Stimulated activated effector memory CD8-positive, alpha-beta T cell treated with anti-CD3 and anti-CD28 coated beads, Interleukin-12 subunit alpha, Interleukin-12 subunit beta, amount 100 ng/mL, for 72 hours (primary cell): ENCODE measurements at regions not wholly inside any gene's neighbourhood (a gene's known extent, or its start where the extent isn't known, plus 50 kb on each side); places are given as distances from the start of the nearest gene placed in this dataset.
A peak's percentile ranks its signal among the peaks of the same experiment; 100 is the strongest.

ENCODE experiments used
- ATAC-seq: fragments of 150-1000 bp; cut with Tn5 transposase; 2 replicates; pipeline ENCODE4 v1.10.0; 2021
- DNase-seq, 2 donors: peaks; one replicate each; pipeline ENCODE4 v3.0.0; 2021 to 2022; ENCODE audit warnings: low spot score in 2 of 2
- H3K27ac Mint-ChIP-seq: one replicate; pipeline ENCODE4 v1.8.0; 2022; ENCODE audit warnings: mild to moderate bottlenecking, mixed read lengths
- H3K36me3 Mint-ChIP-seq: one replicate; pipeline ENCODE4 v1.8.0; 2022; ENCODE audit warnings: mild to moderate bottlenecking, mixed read lengths
- H3K4me1 Mint-ChIP-seq: one replicate; pipeline ENCODE4 v1.8.0; 2022; ENCODE audit warnings: mixed read lengths
- H3K4me3 Mint-ChIP-seq: one replicate; pipeline ENCODE4 v1.8.0; 2022; ENCODE audit warnings: mild to moderate bottlenecking, mixed read lengths
- H3K9me3 Mint-ChIP-seq: one replicate; pipeline ENCODE4 v1.8.0; 2022; ENCODE audit warnings: mixed read lengths

DNA sequence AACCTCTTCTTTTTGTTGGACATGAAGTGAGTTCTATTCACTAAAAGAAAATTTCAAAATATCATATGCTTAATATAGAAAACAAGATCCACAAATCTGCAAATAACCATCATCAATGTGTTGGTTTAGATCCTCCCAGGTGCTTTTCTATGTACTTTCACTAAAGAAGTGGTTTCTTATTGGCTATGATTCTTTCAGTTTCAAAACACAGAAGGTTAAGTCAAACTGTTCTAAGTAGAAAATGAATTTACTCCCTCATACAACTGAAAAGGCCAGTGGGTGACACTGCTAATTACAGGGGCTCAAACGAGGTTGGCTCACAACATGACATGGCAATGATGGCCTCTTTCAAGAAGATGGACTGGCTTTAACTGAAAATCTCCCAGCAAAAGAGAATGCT lies 111.7 kb downstream of the GALR1 start:
- ATAC-seq (no peak), DNase-seq (no peak)
- no peak overlapping the region for H3K4me3 Mint-ChIP-seq
- no peaks in the 10 kb centered on the region for H3K36me3 Mint-ChIP-seq
- H3K27ac Mint-ChIP-seq, result no peak overlapping the region
- peaks cover 20% of the 10 kb centered on the region for H3K9me3 Mint-ChIP-seq
- peaks cover 9% of the 10 kb centered on the region for H3K4me1 Mint-ChIP-seq

GRCh38 chr18:77365667-77366066 lies 116.0 kb downstream of the GALR1 start:
- Mint-ChIP-seq H3K9me3 (peaks cover 16% of the 10 kb centered on the region), H3K27ac (no peak overlapping the region), H3K4me3 (no peak overlapping the region), H3K36me3 (no peaks in the 10 kb centered on the region), H3K4me1 (peaks cover 10% of the 10 kb centered on the region)
- ATAC-seq (peak; percentile 21), DNase-seq (no peak)

DNA sequence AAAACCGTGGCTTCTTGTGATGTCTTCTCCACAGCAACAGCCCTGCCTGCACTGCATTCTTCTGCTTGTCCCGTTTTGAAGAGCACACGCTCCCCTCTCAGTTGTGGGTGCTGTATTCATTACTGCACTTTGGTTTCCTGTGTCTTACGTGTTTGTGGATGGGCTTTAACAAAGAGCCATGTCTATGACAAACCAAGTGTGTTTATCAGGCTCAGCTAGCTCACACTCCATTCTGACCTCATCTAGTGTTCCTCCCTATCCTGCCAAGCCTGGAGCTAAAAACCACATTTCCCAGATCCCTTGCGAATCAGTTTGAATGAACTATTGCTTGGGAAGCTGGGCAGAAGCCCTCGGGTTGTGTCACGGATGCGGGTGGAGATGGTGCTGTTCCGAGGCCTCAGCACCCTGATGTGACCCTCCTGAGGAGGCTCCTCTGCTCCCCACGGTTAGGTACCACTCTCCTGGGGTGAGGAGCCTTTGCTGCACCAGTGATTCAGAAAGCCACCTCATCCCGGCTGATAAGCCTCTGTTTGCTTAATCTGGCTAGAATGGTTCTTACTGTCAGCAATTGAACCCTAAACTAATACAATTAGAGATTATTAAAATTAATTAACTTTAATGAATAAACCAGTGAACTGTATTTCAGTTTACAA lies 116.5 kb downstream of the GALR1 start:
- Mint-ChIP-seq H3K9me3 (peaks cover 12% of the 10 kb centered on the region), H3K27ac (no peak overlapping the region), H3K36me3 (no peaks in the 10 kb centered on the region), H3K4me3 (no peak overlapping the region), H3K4me1 (peaks cover 10% of the 10 kb centered on the region)
- ATAC-seq (peak; percentile 46), DNase-seq (no peak)

DNA sequence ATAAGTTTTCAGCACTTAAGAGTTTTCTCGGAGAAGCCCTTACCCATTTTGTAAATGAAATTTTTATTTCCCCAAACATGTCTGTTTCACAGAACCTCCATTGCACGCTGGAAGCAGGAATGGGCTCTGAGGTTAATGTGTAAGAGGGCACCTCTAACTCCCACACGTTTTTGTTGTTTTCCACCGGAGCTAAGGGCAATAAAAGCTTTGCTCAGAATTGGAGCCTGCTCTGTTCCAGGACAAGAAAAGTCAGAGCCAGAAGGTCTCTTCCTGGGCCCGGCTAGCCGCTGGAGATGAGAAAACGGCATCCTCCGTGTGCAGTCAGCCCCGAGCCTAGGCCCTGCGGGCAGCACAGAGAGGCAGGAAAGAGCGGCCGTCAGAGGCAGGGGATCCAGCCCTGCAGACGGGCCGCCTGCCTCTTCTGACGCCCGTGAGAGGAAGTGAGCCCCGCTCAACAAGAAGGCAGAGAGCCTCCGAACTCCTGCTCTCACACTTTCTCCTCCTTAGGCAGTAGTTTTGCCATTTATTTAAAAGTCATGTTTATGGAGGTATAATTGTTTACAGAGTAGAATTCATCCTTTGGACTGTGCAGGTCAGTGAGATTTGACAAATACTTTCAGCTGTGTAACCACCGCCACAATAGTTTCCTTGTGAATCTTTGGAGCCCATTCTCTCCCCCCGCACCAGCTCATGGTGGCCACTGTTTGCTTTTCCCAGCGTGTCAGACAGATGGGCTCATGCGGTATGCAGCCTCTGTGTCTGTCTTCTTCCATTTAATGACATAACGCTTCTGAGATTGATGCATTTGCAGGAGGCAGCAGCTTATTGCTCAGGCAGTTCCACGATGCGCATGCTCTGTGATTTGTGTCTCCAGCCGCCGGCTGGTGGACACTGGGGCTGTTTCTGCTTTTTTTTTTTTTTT lies 117.3 kb downstream of the GALR1 start:
- peaks cover 12% of the 10 kb centered on the region for H3K9me3 Mint-ChIP-seq
- ATAC-seq (no peak), DNase-seq (no peak)
- no peaks in the 10 kb centered on the region for H3K36me3 Mint-ChIP-seq
- no peak overlapping the region for H3K4me3 Mint-ChIP-seq
- H3K4me1 Mint-ChIP-seq, result peaks cover 10% of the 10 kb centered on the region
- no peak overlapping the region for H3K27ac Mint-ChIP-seq

DNA sequence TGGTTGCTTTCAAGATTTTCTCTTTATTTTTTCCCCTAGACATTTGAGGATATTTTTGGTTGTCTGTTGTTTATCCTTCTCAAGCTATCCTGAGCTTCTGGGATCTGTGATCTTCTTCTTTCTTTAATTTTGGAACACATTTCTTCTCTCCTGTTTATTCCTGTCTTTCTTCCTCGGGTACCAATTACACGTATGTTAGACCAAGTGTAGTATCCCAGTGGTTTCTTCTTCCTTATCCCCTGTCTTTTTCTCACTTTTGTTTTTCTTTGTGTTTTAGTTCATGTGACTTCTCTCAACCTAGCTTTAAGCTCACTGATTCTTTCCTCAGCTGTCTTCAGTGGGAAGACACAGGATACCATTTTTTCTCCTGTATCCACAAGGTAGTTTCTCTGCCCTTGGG lies 120.0 kb downstream of the GALR1 start:
- ATAC-seq, result no peak
- no peaks in the 10 kb centered on the region for H3K36me3 Mint-ChIP-seq
- H3K9me3 Mint-ChIP-seq, result peaks cover 5% of the 10 kb centered on the region
- peaks cover 10% of the 10 kb centered on the region for H3K4me1 Mint-ChIP-seq
- DNase-seq, result no peak
- H3K27ac Mint-ChIP-seq, result no peak overlapping the region
- no peak overlapping the region for H3K4me3 Mint-ChIP-seq

- Mint-ChIP-seq H3K4me3 (no peak overlapping the region), H3K27ac (no peak overlapping the region), H3K9me3 (peaks cover 5% of the 10 kb centered on the region), H3K36me3 (no peaks in the 10 kb centered on the region), H3K4me1 (no peaks in the 10 kb centered on the region)
- DNase-seq (no peak), ATAC-seq (no peak)
Observed at GRCh38 chr18:77373730-77374445, 124.2 kb downstream of the GALR1 start.

DNA sequence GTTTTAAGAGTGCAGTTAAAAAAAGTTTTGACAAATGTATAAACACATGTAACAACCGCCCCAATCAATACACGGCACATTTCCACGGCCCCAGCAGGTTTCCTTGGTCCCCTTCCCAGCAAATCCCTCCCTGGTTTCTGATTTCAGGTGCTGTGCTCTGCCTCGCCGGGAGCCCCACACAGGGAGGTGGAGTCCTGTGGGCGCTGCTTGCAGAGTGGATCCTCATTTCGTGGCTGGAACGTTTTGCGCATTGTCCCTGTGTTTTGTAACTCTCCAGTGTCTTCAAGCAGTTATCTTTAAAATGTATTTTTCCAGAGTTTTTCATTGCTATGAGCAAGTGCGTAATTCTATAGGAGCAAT lies 124.8 kb downstream of the GALR1 start:
- H3K4me3 Mint-ChIP-seq, result no peak overlapping the region
- H3K4me1 Mint-ChIP-seq, result no peaks in the 10 kb centered on the region
- no peak overlapping the region for H3K27ac Mint-ChIP-seq
- DNase-seq, result no peak
- H3K9me3 Mint-ChIP-seq, result peaks cover 5% of the 10 kb centered on the region
- no peak for ATAC-seq
- H3K36me3 Mint-ChIP-seq, result no peaks in the 10 kb centered on the region

- no peak for ATAC-seq
Observed at GRCh38 chr18:77376043-77376732, 126.5 kb downstream of the GALR1 start.

DNA sequence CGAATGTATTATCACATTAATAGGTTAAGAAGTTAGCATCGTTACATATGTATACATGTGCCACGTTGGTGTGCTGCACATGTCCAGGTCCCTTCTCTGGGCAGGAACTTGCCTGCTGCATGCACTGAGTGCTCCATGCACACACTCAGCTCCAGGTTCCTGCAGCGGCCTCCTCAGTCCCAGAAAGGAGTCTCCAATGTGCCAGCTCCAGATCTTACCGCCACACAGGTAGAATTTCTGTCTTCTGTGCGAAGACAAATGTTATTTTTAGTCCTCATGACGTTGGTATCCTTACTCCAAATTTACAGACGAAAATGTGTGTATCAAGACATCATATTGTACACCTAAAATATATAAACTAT lies 127.1 kb downstream of the GALR1 start:
- Mint-ChIP-seq H3K27ac (no peak overlapping the region), H3K36me3 (no peaks in the 10 kb centered on the region), H3K9me3 (no peaks in the 10 kb centered on the region), H3K4me3 (no peak overlapping the region), H3K4me1 (no peaks in the 10 kb centered on the region)
- ATAC-seq (no peak), DNase-seq (no peak)

More at GRCh38 chr18:77376043-77376732, 126.5 kb downstream of the GALR1 start:
- Mint-ChIP-seq H3K27ac (no peak overlapping the region), H3K4me3 (no peak overlapping the region), H3K4me1 (no peaks in the 10 kb centered on the region), H3K36me3 (no peaks in the 10 kb centered on the region), H3K9me3 (no peaks in the 10 kb centered on the region)
- DNase-seq, result no peak

GRCh38 chr18:77377813-77378212 lies 128.2 kb downstream of the GALR1 start:
- H3K9me3 Mint-ChIP-seq, result no peaks in the 10 kb centered on the region
- no peak overlapping the region for H3K27ac Mint-ChIP-seq
- DNase-seq, result no peak
- H3K4me1 Mint-ChIP-seq, result no peaks in the 10 kb centered on the region
- H3K36me3 Mint-ChIP-seq, result no peaks in the 10 kb centered on the region
- H3K4me3 Mint-ChIP-seq, result no peak overlapping the region
- peak; percentile 37 for ATAC-seq

- Mint-ChIP-seq H3K4me1 (no peaks in the 10 kb centered on the region), H3K4me3 (no peak overlapping the region), H3K36me3 (no peaks in the 10 kb centered on the region), H3K27ac (no peak overlapping the region), H3K9me3 (no peaks in the 10 kb centered on the region)
- DNase-seq (no peak), ATAC-seq (no peak)
Observed at GRCh38 chr18:77379976-77380509, 130.4 kb downstream of the GALR1 start.

DNA sequence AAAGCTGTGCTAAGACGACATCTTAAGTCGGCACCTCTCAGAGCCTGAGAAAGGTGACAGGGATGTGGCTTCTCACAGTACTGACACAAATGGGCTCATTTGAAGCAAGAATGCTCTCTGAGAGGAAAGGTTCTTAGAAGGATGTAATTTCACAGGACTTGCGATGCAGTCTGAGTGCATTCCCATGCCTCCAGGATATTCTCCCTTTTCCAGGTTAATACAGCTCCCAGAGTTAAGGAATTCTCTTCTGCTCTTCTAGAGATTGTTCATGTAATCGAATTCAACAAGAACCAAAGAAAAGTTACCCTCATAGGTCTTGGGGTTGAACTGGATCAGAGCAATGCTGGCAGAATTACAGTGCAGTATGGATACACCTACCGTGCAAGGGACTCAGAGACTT lies 131.0 kb downstream of the GALR1 start:
- Mint-ChIP-seq H3K4me3 (no peak overlapping the region), H3K27ac (no peak overlapping the region), H3K36me3 (no peaks in the 10 kb centered on the region), H3K9me3 (no peaks in the 10 kb centered on the region), H3K4me1 (no peaks in the 10 kb centered on the region)
- no peak for DNase-seq
- no peak for ATAC-seq

DNA sequence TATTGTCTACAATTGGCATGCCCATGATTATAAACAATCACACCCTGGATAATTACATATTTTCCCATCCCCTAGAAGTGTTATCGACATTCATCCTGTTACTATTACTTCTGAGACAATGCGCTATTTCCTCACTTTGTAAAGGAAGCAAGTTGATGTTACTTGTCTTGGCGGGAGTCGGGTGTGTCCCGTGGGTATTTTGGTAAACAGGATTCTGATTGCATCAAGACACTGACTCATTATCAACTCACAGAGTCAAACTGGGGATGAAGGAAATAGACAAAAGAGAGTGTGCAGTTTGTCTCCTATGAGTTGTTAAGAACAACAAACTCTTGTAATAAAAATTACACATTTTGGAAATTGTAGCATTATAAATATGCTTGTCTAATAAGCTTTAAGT lies 142.7 kb downstream of the GALR1 start:
- DNase-seq, result no peak
- no peak for ATAC-seq
- H3K4me1 Mint-ChIP-seq, result no peaks in the 10 kb centered on the region
- H3K9me3 Mint-ChIP-seq, result no peaks in the 10 kb centered on the region
- no peak overlapping the region for H3K27ac Mint-ChIP-seq
- H3K4me3 Mint-ChIP-seq, result no peak overlapping the region
- no peaks in the 10 kb centered on the region for H3K36me3 Mint-ChIP-seq

- ATAC-seq (no peak), DNase-seq (peak in 1 of 2 donors; percentile 29)
- Mint-ChIP-seq H3K4me1 (no peaks in the 10 kb centered on the region), H3K27ac (no peak overlapping the region), H3K9me3 (no peaks in the 10 kb centered on the region), H3K4me3 (no peak overlapping the region), H3K36me3 (no peaks in the 10 kb centered on the region)
Observed at GRCh38 chr18:77393519-77393918, 143.9 kb downstream of the GALR1 start.

- Mint-ChIP-seq H3K27ac (no peak overlapping the region), H3K9me3 (no peaks in the 10 kb centered on the region), H3K4me3 (no peak overlapping the region), H3K36me3 (no peaks in the 10 kb centered on the region), H3K4me1 (no peaks in the 10 kb centered on the region)
- ATAC-seq, result no peak
- no peak for DNase-seq
Observed at GRCh38 chr18:77395953-77396352, 146.3 kb downstream of the GALR1 start.
